Putamen (tissue), 1 donor: ENCODE measurements at regions not wholly inside any gene's neighbourhood (a gene's known extent, or its start where the extent isn't known, plus 50 kb on each side); places are given as distances from the start of the nearest gene placed in this dataset.

ENCODE experiments used
- DNase-seq: peaks from one replicate; pipeline ENCODE4 v3.0.0-alpha.2; 2016; ENCODE audit warnings: low spot score

- DNase-seq, result no peak
Observed at GRCh38 chr10:14468023-14468441, 137.3 kb upstream of the FRMD4A start.

- no peak for DNase-seq
Observed at GRCh38 chr10:14466257-14466656, 135.5 kb upstream of the FRMD4A start.

- DNase-seq, result no peak
Observed at GRCh38 chr10:14460447-14460846, 129.7 kb upstream of the FRMD4A start.

- DNase-seq, result no peak
Observed at GRCh38 chr10:14459665-14460064, 128.9 kb upstream of the FRMD4A start.

- DNase-seq, result no peak
Observed at GRCh38 chr10:14456870-14457266, 126.1 kb upstream of the FRMD4A start.

GRCh38 chr10:14456218-14456869, 125.6 kb upstream of the FRMD4A start:
- DNase-seq, result no peak

- no peak for DNase-seq
Observed at GRCh38 chr10:14454629-14455028, 123.9 kb upstream of the FRMD4A start.

GRCh38 chr10:14454206-14454605, 123.5 kb upstream of the FRMD4A start:
- DNase-seq, result no peak

GRCh38 chr10:14453593-14453992, 122.9 kb upstream of the FRMD4A start:
- DNase-seq, result no peak

GRCh38 chr10:14451341-14451740, 120.6 kb upstream of the FRMD4A start:
- no peak for DNase-seq

GRCh38 chr10:14450041-14450491, 119.3 kb upstream of the FRMD4A start:
- DNase-seq, result no peak

- DNase-seq, result no peak
Observed at GRCh38 chr10:14449293-14449815, 118.6 kb upstream of the FRMD4A start.

- DNase-seq, result no peak
Observed at GRCh38 chr10:14448197-14448990, 117.7 kb upstream of the FRMD4A start.

- DNase-seq, result no peak
Observed at GRCh38 chr10:14447094-14447839, 116.5 kb upstream of the FRMD4A start.

GRCh38 chr10:14439451-14440259, 108.9 kb upstream of the FRMD4A start:
- no peak for DNase-seq

GRCh38 chr10:14438576-14438975, 107.9 kb upstream of the FRMD4A start:
- no peak for DNase-seq

- DNase-seq, result no peak
Observed at GRCh38 chr10:14438057-14438456, 107.3 kb upstream of the FRMD4A start.

GRCh38 chr10:14435976-14436632, 105.4 kb upstream of the FRMD4A start:
- DNase-seq, result no peak

GRCh38 chr10:14433147-14433546, 102.4 kb upstream of the FRMD4A start:
- DNase-seq, result no peak

- DNase-seq, result no peak
Observed at GRCh38 chr10:14431868-14432267, 101.1 kb upstream of the FRMD4A start.

- no peak for DNase-seq
Observed at GRCh38 chr10:14429043-14429700, 98.4 kb upstream of the FRMD4A start.
